Urothelium cell line (cell line): ENCODE measurements at regions not wholly inside any gene's neighbourhood (a gene's known extent, or its start where the extent isn't known, plus 50 kb on each side); places are given as distances from the start of the nearest gene placed in this dataset.
A peak's percentile ranks its signal among the peaks of the same experiment; 100 is the strongest.

Experiments
- DNase-seq: peaks from one replicate; pipeline ENCODE4 v3.0.0; 2011; ENCODE audit warnings: low spot score, mixed read lengths
- FAIRE-seq: peaks from 2 replicates; lab custom pipeline; 2011; peaks lifted over from hg19 to GRCh38; lab: Jason Lieb, UNC

GRCh38 chr2:150417278-150417677 is 70.2 kb downstream of the RND3 start:
- FAIRE-seq (no peak), DNase-seq (no peak)

- FAIRE-seq (no peak), DNase-seq (no peak)
Measured at GRCh38 chr2:150415022-150415421, 72.4 kb downstream of the RND3 start.

GRCh38 chr2:150413910-150414309 is 73.6 kb downstream of the RND3 start:
- DNase-seq (no peak), FAIRE-seq (no peak)

- DNase-seq (no peak), FAIRE-seq (no peak)
Measured at GRCh38 chr2:150413366-150413765, 74.1 kb downstream of the RND3 start.

GRCh38 chr2:150410809-150411208 is 76.7 kb downstream of the RND3 start:
- FAIRE-seq = no peak
- peak; percentile 63 for DNase-seq

GRCh38 chr2:150409196-150409595 is 78.3 kb downstream of the RND3 start:
- FAIRE-seq (no peak), DNase-seq (no peak)

GRCh38 chr2:150404147-150404546 is 83.3 kb downstream of the RND3 start:
- FAIRE-seq (no peak), DNase-seq (peak; percentile 13)

GRCh38 chr2:150403457-150403856 is 84.0 kb downstream of the RND3 start:
- FAIRE-seq = no peak
- no peak for DNase-seq

GRCh38 chr2:150402953-150403352 is 84.5 kb downstream of the RND3 start:
- FAIRE-seq = no peak
- no peak for DNase-seq

GRCh38 chr2:150400849-150401248 is 86.6 kb downstream of the RND3 start:
- no peak for DNase-seq
- FAIRE-seq = no peak

GRCh38 chr2:150392614-150393013 is 94.9 kb downstream of the RND3 start:
- no peak for FAIRE-seq
- no peak for DNase-seq

GRCh38 chr2:150391779-150392178 is 95.7 kb downstream of the RND3 start:
- FAIRE-seq = no peak
- DNase-seq = no peak

GRCh38 chr2:150389447-150389846 is 98.0 kb downstream of the RND3 start:
- no peak for DNase-seq

GRCh38 chr2:150388289-150388625 is 99.2 kb downstream of the RND3 start:
- no peak for DNase-seq

More at GRCh38 chr2:150389447-150389846, 98.0 kb downstream of the RND3 start:
- no peak for FAIRE-seq

GRCh38 chr2:150387586-150388288 is 99.7 kb downstream of the RND3 start:
- no peak for FAIRE-seq
- DNase-seq = no peak

More at GRCh38 chr2:150388289-150388625, 99.2 kb downstream of the RND3 start:
- FAIRE-seq = no peak

GRCh38 chr2:150385211-150385610 is 102.3 kb downstream of the RND3 start:
- DNase-seq = no peak
- FAIRE-seq = no peak

GRCh38 chr2:150383587-150383986 is 103.9 kb downstream of the RND3 start:
- no peak for DNase-seq
- no peak for FAIRE-seq

GRCh38 chr2:150379166-150379565 is 108.3 kb downstream of the RND3 start:
- DNase-seq (no peak), FAIRE-seq (no peak)

- FAIRE-seq (no peak), DNase-seq (no peak)
Measured at GRCh38 chr2:150378686-150379085, 108.8 kb downstream of the RND3 start.

- DNase-seq = no peak
- no peak for FAIRE-seq
Measured at GRCh38 chr2:150376553-150377335, 110.7 kb downstream of the RND3 start.

- FAIRE-seq (no peak), DNase-seq (no peak)
Measured at GRCh38 chr2:150375333-150375732, 112.1 kb downstream of the RND3 start.

GRCh38 chr2:150374492-150374891 is 113.0 kb downstream of the RND3 start:
- FAIRE-seq (no peak), DNase-seq (no peak)
